Adrenal gland (tissue), 9 donors: ENCODE measurements at regions not wholly inside any gene's neighbourhood (a gene's known extent, or its start where the extent isn't known, plus 50 kb on each side); places are given as distances from the start of the nearest gene placed in this dataset.

ENCODE experiments used
- DNase-seq, 7 donors: peaks; one replicate each; pipeline ENCODE4 v3.0.0-alpha.2; 2019 to 2020
- H3K27ac ChIP-seq, 5 donors: fragments of 200-600 bp; sonication (generic) in 4 of 5; 1 replicate in 3 of 5; 2 replicates in 2 of 5; pipeline versions ENCODE4 v1.5.1 to v1.8.0; 2016 to 2020; ENCODE audit warnings: mild to moderate bottlenecking in 1 of 5
- H3K27me3 ChIP-seq: fragments of 200-600 bp; 2 replicates; pipeline ENCODE4 v1.8.0; 2021
- H3K36me3 ChIP-seq, 2 donors: fragments of 200-600 bp; replicated peaks in 1 of 2; 1 replicate in 1 of 2; 2 replicates in 1 of 2; pipeline versions ENCODE4 v1.5.1 to v1.8.0; 2018 to 2022
- H3K4me1 ChIP-seq, 2 donors: fragments of 200-600 bp; replicated peaks in 1 of 2; 1 replicate in 1 of 2; 2 replicates in 1 of 2; pipeline versions ENCODE4 v1.5.1 to v1.8.0; 2018 to 2021
- H3K4me3 ChIP-seq, 4 donors: fragments of 200-600 bp; sonication (generic) in 3 of 4; one replicate each; pipeline ENCODE4 v1.5.1; 2016 to 2018
- H3K9me3 ChIP-seq, 3 donors: fragments of 200-600 bp; sonication (generic) in 1 of 3; replicated peaks in 1 of 3; 1 replicate in 2 of 3; 2 replicates in 1 of 3; pipeline versions ENCODE4 v1.5.1 to v1.8.0; 2016 to 2021
- CTCF ChIP-seq, 6 experiments: fragments of 450-650 bp in 4 of 6; fragments of 200-600 bp in 2 of 6; sonication (generic) in 1 of 6; IDR thresholded peaks; 1 replicate in 5 of 6; 2 replicates in 1 of 6; pipeline versions ENCODE4 v1.5.1 to v1.8.0; 2016 to 2021; ENCODE audit warnings: antibody characterized with exemption in 6 of 6, mild to moderate bottlenecking in 2 of 6, moderate library complexity in 1 of 6
- POLR2A ChIP-seq, 2 donors: fragments of 450-650 bp; IDR thresholded peaks; one replicate each; pipeline ENCODE4 v1.6.1; 2017; ENCODE audit warnings: antibody characterized with exemption in 2 of 2, mild to moderate bottlenecking in 2 of 2, moderate library complexity in 1 of 2
- WGBS, 4 donors: extraction: QIAGEN DNeasy Blood & Tissue Kit in 2 of 4; methylation state at CpG; one replicate each; pipeline versions ENCODE4 v1.1.5 to v1.1.7; 2013 to 2017; 5-methylcytosine and 5-hydroxymethylcytosine counted together
- intact Hi-C, 2 donors: fragments of 100-400 bp; cut with DNase I; formaldehyde crosslinking; loops; one replicate each; pipeline versions ENCODE4 v1.14.1 to v1.15.0; 2022 to 2023
- donor health status: healthy with polysubstance abuse.
- donor health status: Bipolar disorder and iron deficiency.
- donor health status: DM: yes; HTN: yes; CAD: no.
- donor health status: DM: no; HTN: no; CAD: no.
- donor health status: DM: no; HTN: no; CAD: no.

- DNase-seq: no peak
- Histone ChIP-seq H3K36me3 (no peaks in the 10 kb centered on the region), H3K9me3 (no peaks in the 10 kb centered on the region), H3K4me3 (no peak overlapping the region), H3K27ac (no peak overlapping the region), H3K4me1 (no peaks in the 10 kb centered on the region), H3K27me3 (no peaks in the 10 kb centered on the region)
- TF ChIP-seq POLR2A (IDR thresholded peaks at IDR 0.05): no peak
- TF ChIP-seq CTCF (IDR thresholded peaks at IDR 0.05): no peak
- 77 to 89% (median 80%) methylated on average over 4 of the region's 4 CpGs for WGBS, 4 donors
- intact Hi-C loops: no loop called here
These were observed 395.2 kb upstream of the LYPLAL1 start for GRCh38 chr1:218778257-218779126.

- no peak for TF ChIP-seq CTCF (IDR thresholded peaks at IDR 0.05)
- TF ChIP-seq POLR2A (IDR thresholded peaks at IDR 0.05): no peak
- no peak overlapping the region for H3K4me3 ChIP-seq
- no peak overlapping the region for H3K27ac ChIP-seq
- no peaks in the 10 kb centered on the region for H3K36me3 ChIP-seq
- H3K4me1 ChIP-seq: no peaks in the 10 kb centered on the region
- H3K27me3 ChIP-seq: no peaks in the 10 kb centered on the region
- no peaks in the 10 kb centered on the region for H3K9me3 ChIP-seq
- intact Hi-C loops: no loop called here
- WGBS, 4 donors: 61 to 71% (median 65%) methylated on average over 4 of the region's 4 CpGs
- DNase-seq: no peak
These were observed 394.2 kb upstream of the LYPLAL1 start for GRCh38 chr1:218779341-218780100.

- no peaks in the 10 kb centered on the region for H3K9me3 ChIP-seq
- H3K36me3 ChIP-seq: no peaks in the 10 kb centered on the region
- TF ChIP-seq POLR2A (IDR thresholded peaks at IDR 0.05) (no peak), CTCF (IDR thresholded peaks at IDR 0.05) (no peak)
- no peaks in the 10 kb centered on the region for H3K4me1 ChIP-seq
- no peak for DNase-seq
- H3K27ac ChIP-seq: no peak overlapping the region
- WGBS, 4 donors: 63 to 85% (median 79%) methylated on average over 3 of the region's 3 CpGs
- intact Hi-C loops: no loop called here
- no peak overlapping the region for H3K4me3 ChIP-seq
- H3K27me3 ChIP-seq: no peaks in the 10 kb centered on the region
These were observed 390.5 kb upstream of the LYPLAL1 start for GRCh38 chr1:218783131-218783530.

- no peak for DNase-seq
- Histone ChIP-seq H3K4me1 (no peaks in the 10 kb centered on the region), H3K36me3 (no peaks in the 10 kb centered on the region), H3K9me3 (no peaks in the 10 kb centered on the region), H3K4me3 (no peak overlapping the region), H3K27ac (no peak overlapping the region), H3K27me3 (no peaks in the 10 kb centered on the region)
- TF ChIP-seq POLR2A (IDR thresholded peaks at IDR 0.05) (no peak), CTCF (IDR thresholded peaks at IDR 0.05) (no peak)
- 57 to 80% (median 65%) methylated on average over 3 of the region's 3 CpGs for WGBS, 4 donors
- intact Hi-C loops: no loop called here
These were observed 389.8 kb upstream of the LYPLAL1 start for GRCh38 chr1:218783916-218784315.
